ENCODE measurements at regions not wholly inside any gene's neighbourhood (a gene's known extent, or its start where the extent isn't known, plus 50 kb on each side); places are given as distances from the start of the nearest gene placed in this dataset.

- TF ChIP-seq, protein P1, sequence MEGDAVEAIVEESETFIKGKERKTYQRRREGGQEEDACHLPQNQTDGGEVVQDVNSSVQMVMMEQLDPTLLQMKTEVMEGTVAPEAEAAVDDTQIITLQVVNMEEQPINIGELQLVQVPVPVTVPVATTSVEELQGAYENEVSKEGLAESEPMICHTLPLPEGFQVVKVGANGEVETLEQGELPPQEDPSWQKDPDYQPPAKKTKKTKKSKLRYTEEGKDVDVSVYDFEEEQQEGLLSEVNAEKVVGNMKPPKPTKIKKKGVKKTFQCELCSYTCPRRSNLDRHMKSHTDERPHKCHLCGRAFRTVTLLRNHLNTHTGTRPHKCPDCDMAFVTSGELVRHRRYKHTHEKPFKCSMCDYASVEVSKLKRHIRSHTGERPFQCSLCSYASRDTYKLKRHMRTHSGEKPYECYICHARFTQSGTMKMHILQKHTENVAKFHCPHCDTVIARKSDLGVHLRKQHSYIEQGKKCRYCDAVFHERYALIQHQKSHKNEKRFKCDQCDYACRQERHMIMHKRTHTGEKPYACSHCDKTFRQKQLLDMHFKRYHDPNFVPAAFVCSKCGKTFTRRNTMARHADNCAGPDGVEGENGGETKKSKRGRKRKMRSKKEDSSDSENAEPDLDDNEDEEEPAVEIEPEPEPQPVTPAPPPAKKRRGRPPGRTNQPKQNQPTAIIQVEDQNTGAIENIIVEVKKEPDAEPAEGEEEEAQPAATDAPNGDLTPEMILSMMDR (IDR thresholded peaks at IDR 0.05; ENCODE audit: unreplicated experiment) = no peak
- H3K4me1 Mint-ChIP-seq (ENCODE audit: low read depth, unreplicated experiment) = no peaks in the 10 kb centered on the region
- no TSS peak for BruUV-seq (replicated peaks)
- CTCF ChIA-PET = no interaction called here
- intact Hi-C loops (cut with micrococcal nuclease; ENCODE audit: unreplicated experiment) = no loop called here
- H3K9me3 Mint-ChIP-seq (ENCODE audit: low read depth, unreplicated experiment) = no peaks in the 10 kb centered on the region
- no peak overlapping the region for H3K4me3 Mint-ChIP-seq (ENCODE audit: low read depth, unreplicated experiment)
- H3K36me3 Mint-ChIP-seq (ENCODE audit: insufficient read depth, unreplicated experiment) = no peaks in the 10 kb centered on the region
- no peaks in the 10 kb centered on the region for H3K27me3 Mint-ChIP-seq (ENCODE audit: unreplicated experiment)
- no peak for DNase-seq
- no peak overlapping the region for H3K27ac Mint-ChIP-seq (ENCODE audit: unreplicated experiment)
Measured at GRCh38 chr2:176492583-176492982, 223.3 kb downstream of the MTX2 start.

DNA sequence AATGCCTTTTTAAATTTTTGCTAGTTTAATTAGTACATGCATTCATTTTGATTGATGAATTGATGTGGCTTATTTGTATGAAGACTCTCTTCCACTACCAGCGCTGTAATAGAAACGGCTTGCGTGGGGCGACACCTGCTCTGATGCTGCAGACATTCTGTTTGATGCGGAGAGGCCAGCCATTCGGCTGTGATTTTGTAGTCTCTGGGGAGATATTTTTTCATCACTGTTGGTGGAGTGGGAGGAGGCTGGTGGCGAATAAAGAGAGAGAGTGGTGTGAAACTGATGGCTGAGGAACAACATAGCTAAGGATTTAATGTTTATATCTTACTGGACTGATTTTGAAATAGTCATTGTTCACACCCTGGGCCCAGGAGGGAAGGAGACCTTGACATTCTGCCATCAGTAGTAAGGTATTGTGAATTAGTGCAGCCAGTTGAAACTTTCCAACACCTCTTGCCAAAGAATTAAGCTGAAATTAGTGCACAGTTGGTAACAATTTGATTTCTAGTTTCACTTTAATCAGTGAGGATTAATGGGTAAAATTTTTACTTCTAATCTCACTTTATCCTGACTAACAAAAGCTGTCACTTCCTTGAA, 224.1 kb downstream of the MTX2 start:
- H3K9me3 Mint-ChIP-seq (ENCODE audit: low read depth, unreplicated experiment) = no peaks in the 10 kb centered on the region
- no peak overlapping the region for H3K27ac Mint-ChIP-seq (ENCODE audit: unreplicated experiment)
- intact Hi-C loops (cut with micrococcal nuclease; ENCODE audit: unreplicated experiment) = no loop called here
- TF ChIP-seq, protein P1 (IDR thresholded peaks at IDR 0.05; ENCODE audit: unreplicated experiment) = no peak
- BruUV-seq (replicated peaks) = no TSS peak
- no peaks in the 10 kb centered on the region for H3K36me3 Mint-ChIP-seq (ENCODE audit: insufficient read depth, unreplicated experiment)
- no peaks in the 10 kb centered on the region for H3K4me1 Mint-ChIP-seq (ENCODE audit: low read depth, unreplicated experiment)
- H3K4me3 Mint-ChIP-seq (ENCODE audit: low read depth, unreplicated experiment) = no peak overlapping the region
- CTCF ChIA-PET = no interaction called here
- DNase-seq = no peak
- no peaks in the 10 kb centered on the region for H3K27me3 Mint-ChIP-seq (ENCODE audit: unreplicated experiment)

DNA sequence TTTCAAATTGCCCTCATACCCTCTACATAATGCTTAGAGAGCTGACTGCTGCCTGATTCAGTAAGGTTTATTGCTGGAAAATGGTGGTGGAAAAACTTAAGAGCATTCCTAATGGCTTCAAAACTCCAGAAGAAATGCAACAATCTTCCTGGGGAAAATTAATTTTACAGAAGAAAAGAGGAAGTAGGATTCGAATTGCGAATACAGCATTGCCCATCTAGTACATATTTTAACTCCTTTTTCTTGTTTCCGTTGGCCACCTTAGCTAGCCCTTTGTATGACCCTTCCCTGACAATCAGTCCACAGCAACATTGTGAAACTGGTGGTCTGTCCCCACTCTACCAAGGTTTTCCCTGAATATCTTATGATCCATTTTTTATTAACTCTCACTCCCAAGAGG, 224.7 kb downstream of the MTX2 start:
- TF ChIP-seq, protein P1 (IDR thresholded peaks at IDR 0.05; ENCODE audit: unreplicated experiment) = no peak
- H3K4me3 Mint-ChIP-seq (ENCODE audit: low read depth, unreplicated experiment) = no peak overlapping the region
- no TSS peak for BruUV-seq (replicated peaks)
- intact Hi-C loops (cut with micrococcal nuclease; ENCODE audit: unreplicated experiment) = no loop called here
- CTCF ChIA-PET = no interaction called here
- H3K27me3 Mint-ChIP-seq (ENCODE audit: unreplicated experiment) = no peaks in the 10 kb centered on the region
- no peak overlapping the region for H3K27ac Mint-ChIP-seq (ENCODE audit: unreplicated experiment)
- no peak for DNase-seq
- no peaks in the 10 kb centered on the region for H3K9me3 Mint-ChIP-seq (ENCODE audit: low read depth, unreplicated experiment)
- H3K4me1 Mint-ChIP-seq (ENCODE audit: low read depth, unreplicated experiment) = no peaks in the 10 kb centered on the region
- no peaks in the 10 kb centered on the region for H3K36me3 Mint-ChIP-seq (ENCODE audit: insufficient read depth, unreplicated experiment)

DNA sequence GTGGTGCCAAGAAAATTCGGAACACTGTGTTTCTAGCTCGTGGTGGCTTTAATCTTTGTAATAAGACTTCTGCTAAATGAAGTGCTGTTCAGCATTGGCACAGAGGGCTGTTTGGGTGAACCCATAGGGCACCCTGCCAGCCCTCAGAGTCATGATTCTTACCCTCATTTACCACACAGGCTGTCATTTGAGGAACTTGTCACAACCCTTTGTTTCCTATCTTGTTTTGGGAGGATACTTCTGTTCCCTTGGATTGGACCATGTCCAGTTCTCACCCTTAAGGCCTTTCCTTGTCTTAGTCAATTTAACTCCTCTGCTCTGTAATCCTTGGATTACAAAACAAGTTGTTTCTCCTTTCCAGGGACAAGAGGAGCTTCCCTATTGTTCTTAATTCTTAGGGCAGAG, 225.7 kb downstream of the MTX2 start:
- no peak overlapping the region for H3K4me3 Mint-ChIP-seq (ENCODE audit: low read depth, unreplicated experiment)
- no TSS peak for BruUV-seq (replicated peaks)
- H3K27ac Mint-ChIP-seq (ENCODE audit: unreplicated experiment) = no peak overlapping the region
- no peaks in the 10 kb centered on the region for H3K9me3 Mint-ChIP-seq (ENCODE audit: low read depth, unreplicated experiment)
- H3K27me3 Mint-ChIP-seq (ENCODE audit: unreplicated experiment) = no peaks in the 10 kb centered on the region
- intact Hi-C loops (cut with micrococcal nuclease; ENCODE audit: unreplicated experiment) = no loop called here
- TF ChIP-seq, protein P1 (IDR thresholded peaks at IDR 0.05; ENCODE audit: unreplicated experiment) = no peak
- DNase-seq = no peak
- no peaks in the 10 kb centered on the region for H3K4me1 Mint-ChIP-seq (ENCODE audit: low read depth, unreplicated experiment)
- H3K36me3 Mint-ChIP-seq (ENCODE audit: insufficient read depth, unreplicated experiment) = no peaks in the 10 kb centered on the region
- CTCF ChIA-PET = no interaction called here

All from Calu3 (cell line).